Breast epithelium (tissue), 4 donors: ENCODE measurements at regions not wholly inside any gene's neighbourhood (a gene's known extent, or its start where the extent isn't known, plus 50 kb on each side); places are given as distances from the start of the nearest gene placed in this dataset.

Source experiments
- DNase-seq, 2 donors: peaks; one replicate each; pipeline ENCODE4 v3.0.0-alpha.2; 2019; ENCODE audit warnings: low spot score in 2 of 2
- H3K27ac ChIP-seq, 2 donors: fragments of 200-600 bp; sonication (generic) in 1 of 2; one replicate each; pipeline ENCODE4 v1.5.1; 2016 to 2019; ENCODE audit warnings: mild to moderate bottlenecking in 1 of 2
- H3K27me3 ChIP-seq, 2 donors: fragments of 200-600 bp; sonication (generic) in 1 of 2; one replicate each; pipeline versions ENCODE4 v1.5.1 to v1.6.0; 2017 to 2019; ENCODE audit warnings: control low read depth in 1 of 2, mild to moderate bottlenecking in 1 of 2
- H3K36me3 ChIP-seq: fragments of 200-600 bp; one replicate; pipeline ENCODE4 v1.5.1; 2019
- H3K4me1 ChIP-seq, 2 donors: fragments of 200-600 bp; sonication (generic); one replicate each; pipeline ENCODE4 v1.5.1; 2016 to 2019; ENCODE audit warnings: control low read depth in 1 of 2
- H3K4me3 ChIP-seq, 3 donors: fragments of 200-600 bp; sonication (generic); 1 replicate in 2 of 3; 2 replicates in 1 of 3; pipeline ENCODE4 v1.5.1; 2016 to 2019; ENCODE audit warnings: mild to moderate bottlenecking in 3 of 3, moderate library complexity in 2 of 3
- H3K9me3 ChIP-seq, 2 donors: fragments of 200-600 bp; sonication (generic) in 1 of 2; one replicate each; pipeline ENCODE4 v1.5.1; 2016 to 2019; ENCODE audit warnings: control low read depth in 1 of 2
- POLR2A ChIP-seq: fragments of 450-650 bp; IDR thresholded peaks from one replicate; pipeline ENCODE4 v1.6.1; 2016; ENCODE audit warnings: antibody characterized with exemption, mild to moderate bottlenecking, moderate library complexity
- POLR2AphosphoS5 ChIP-seq, 3 donors: sonication (generic); formaldehyde crosslinking; IDR thresholded peaks; one replicate each; pipeline ENCODE4 v1.6.1; 2017; ENCODE audit warnings: antibody characterized with exemption in 3 of 3
- intact Hi-C: fragments of 100-400 bp; cut with DNase I; formaldehyde crosslinking; loops from one replicate; pipeline ENCODE4 v1.15.1; 2023; ENCODE audit warnings: low total_unique reads
- TF ChIP-seq, protein P1 (sequence below), 3 donors: fragments of 450-650 bp; IDR thresholded peaks; one replicate each; pipeline ENCODE4 v1.5.1; 2016 to 2017; ENCODE audit warnings: antibody characterized with exemption in 3 of 3, mild to moderate bottlenecking in 3 of 3, moderate library complexity in 3 of 3

GRCh38 chr5:104821606-104822005 lies 1259.0 kb upstream of the NUDT12 start:
- DNase-seq = no peak
- Histone ChIP-seq H3K4me1 (no peaks in the 10 kb centered on the region), H3K9me3 (no peaks in the 10 kb centered on the region), H3K27ac (no peak overlapping the region), H3K27me3 (no peaks in the 10 kb centered on the region), H3K4me3 (no peak overlapping the region), H3K36me3 (no peaks in the 10 kb centered on the region)
- intact Hi-C loops = no loop called here
- TF ChIP-seq POLR2AphosphoS5 (IDR thresholded peaks at IDR 0.05) = no peak
- TF ChIP-seq, protein P1, sequence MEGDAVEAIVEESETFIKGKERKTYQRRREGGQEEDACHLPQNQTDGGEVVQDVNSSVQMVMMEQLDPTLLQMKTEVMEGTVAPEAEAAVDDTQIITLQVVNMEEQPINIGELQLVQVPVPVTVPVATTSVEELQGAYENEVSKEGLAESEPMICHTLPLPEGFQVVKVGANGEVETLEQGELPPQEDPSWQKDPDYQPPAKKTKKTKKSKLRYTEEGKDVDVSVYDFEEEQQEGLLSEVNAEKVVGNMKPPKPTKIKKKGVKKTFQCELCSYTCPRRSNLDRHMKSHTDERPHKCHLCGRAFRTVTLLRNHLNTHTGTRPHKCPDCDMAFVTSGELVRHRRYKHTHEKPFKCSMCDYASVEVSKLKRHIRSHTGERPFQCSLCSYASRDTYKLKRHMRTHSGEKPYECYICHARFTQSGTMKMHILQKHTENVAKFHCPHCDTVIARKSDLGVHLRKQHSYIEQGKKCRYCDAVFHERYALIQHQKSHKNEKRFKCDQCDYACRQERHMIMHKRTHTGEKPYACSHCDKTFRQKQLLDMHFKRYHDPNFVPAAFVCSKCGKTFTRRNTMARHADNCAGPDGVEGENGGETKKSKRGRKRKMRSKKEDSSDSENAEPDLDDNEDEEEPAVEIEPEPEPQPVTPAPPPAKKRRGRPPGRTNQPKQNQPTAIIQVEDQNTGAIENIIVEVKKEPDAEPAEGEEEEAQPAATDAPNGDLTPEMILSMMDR (IDR thresholded peaks at IDR 0.05) = no peak
- TF ChIP-seq POLR2A = no peak

GRCh38 chr5:104817127-104817526 lies 1254.5 kb upstream of the NUDT12 start:
- H3K27ac ChIP-seq = no peak overlapping the region
- peaks cover 4% of the 10 kb centered on the region for H3K36me3 ChIP-seq
- no peaks in the 10 kb centered on the region for H3K27me3 ChIP-seq
- no peaks in the 10 kb centered on the region for H3K9me3 ChIP-seq
- no peak for TF ChIP-seq POLR2AphosphoS5 (IDR thresholded peaks at IDR 0.05)
- TF ChIP-seq, protein P1 (IDR thresholded peaks at IDR 0.05) = no peak
- no peak for TF ChIP-seq POLR2A
- intact Hi-C loops = no loop called here
- no peaks in the 10 kb centered on the region for H3K4me1 ChIP-seq
- H3K4me3 ChIP-seq = no peak overlapping the region
- DNase-seq = no peak

- Histone ChIP-seq H3K4me1 (no peaks in the 10 kb centered on the region), H3K4me3 (no peak overlapping the region), H3K27me3 (no peaks in the 10 kb centered on the region), H3K36me3 (peaks cover 4% of the 10 kb centered on the region), H3K27ac (no peak overlapping the region), H3K9me3 (peaks cover 0 to 1% of the 10 kb centered on the region in 2 donors)
- intact Hi-C loops = no loop called here
- TF ChIP-seq, protein P1 (IDR thresholded peaks at IDR 0.05) = no peak
- TF ChIP-seq POLR2AphosphoS5 (IDR thresholded peaks at IDR 0.05) (no peak), POLR2A (no peak)
- no peak for DNase-seq
These were observed 1252.6 kb upstream of the NUDT12 start for GRCh38 chr5:104815212-104815611.

- no peaks in the 10 kb centered on the region for H3K9me3 ChIP-seq
- TF ChIP-seq, protein P1 (IDR thresholded peaks at IDR 0.05) = no peak
- TF ChIP-seq POLR2A (no peak), POLR2AphosphoS5 (IDR thresholded peaks at IDR 0.05) (no peak)
- intact Hi-C loops = no loop called here
- no peaks in the 10 kb centered on the region for H3K36me3 ChIP-seq
- no peak overlapping the region for H3K4me3 ChIP-seq
- no peak overlapping the region for H3K27ac ChIP-seq
- H3K27me3 ChIP-seq = no peaks in the 10 kb centered on the region
- H3K4me1 ChIP-seq = no peaks in the 10 kb centered on the region
- DNase-seq = no peak
These were observed 1238.0 kb upstream of the NUDT12 start for GRCh38 chr5:104800440-104801048.

GRCh38 chr5:104793755-104794080 lies 1231.1 kb upstream of the NUDT12 start:
- DNase-seq = no peak
- H3K4me3 ChIP-seq = no peak overlapping the region
- intact Hi-C loops = no loop called here
- H3K9me3 ChIP-seq = no peaks in the 10 kb centered on the region
- no peak for TF ChIP-seq POLR2AphosphoS5 (IDR thresholded peaks at IDR 0.05)
- TF ChIP-seq, protein P1 (IDR thresholded peaks at IDR 0.05) = no peak
- TF ChIP-seq POLR2A = no peak
- no peaks in the 10 kb centered on the region for H3K4me1 ChIP-seq
- no peaks in the 10 kb centered on the region for H3K36me3 ChIP-seq
- H3K27me3 ChIP-seq = no peaks in the 10 kb centered on the region
- no peak overlapping the region for H3K27ac ChIP-seq
